Stimulated activated CD4-positive, alpha-beta T cell treated with anti-CD3 and anti-CD28 coated beads, Interleukin-4, amount 100 ng/mL, for 4 hours (primary cell): ENCODE measurements at regions not wholly inside any gene's neighbourhood (a gene's known extent, or its start where the extent isn't known, plus 50 kb on each side); places are given as distances from the start of the nearest gene placed in this dataset.

Experiments
- DNase-seq, 2 experiments: peaks; one replicate each; pipeline ENCODE4 v3.0.0-alpha.2; 2020

DNA sequence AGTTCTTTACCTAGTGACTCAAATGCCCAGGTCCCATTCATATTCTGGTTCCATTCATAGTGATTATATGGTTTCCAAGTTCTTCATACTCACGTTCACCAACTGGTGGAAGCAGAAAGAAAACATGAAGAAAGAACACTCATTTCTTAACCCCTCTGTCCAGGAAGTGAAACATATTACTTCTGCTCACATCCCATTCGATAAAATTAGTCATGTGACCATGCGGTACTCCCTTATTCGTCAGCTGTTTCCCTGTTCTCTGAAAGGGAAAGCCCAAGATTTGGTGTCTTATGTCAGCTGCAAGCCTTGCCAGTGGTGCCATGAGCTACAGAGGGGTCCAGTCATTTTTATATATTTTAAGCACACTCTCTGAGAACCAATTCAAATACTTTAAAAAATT, 387.0 kb upstream of the DMAC1 start:
- no peak for DNase-seq

GRCh38 chr9:8183618-8184017, 384.0 kb upstream of the DMAC1 start:
- no peak for DNase-seq

- DNase-seq, result no peak
Measured at GRCh38 chr9:8179381-8180053, 379.9 kb upstream of the DMAC1 start.

DNA sequence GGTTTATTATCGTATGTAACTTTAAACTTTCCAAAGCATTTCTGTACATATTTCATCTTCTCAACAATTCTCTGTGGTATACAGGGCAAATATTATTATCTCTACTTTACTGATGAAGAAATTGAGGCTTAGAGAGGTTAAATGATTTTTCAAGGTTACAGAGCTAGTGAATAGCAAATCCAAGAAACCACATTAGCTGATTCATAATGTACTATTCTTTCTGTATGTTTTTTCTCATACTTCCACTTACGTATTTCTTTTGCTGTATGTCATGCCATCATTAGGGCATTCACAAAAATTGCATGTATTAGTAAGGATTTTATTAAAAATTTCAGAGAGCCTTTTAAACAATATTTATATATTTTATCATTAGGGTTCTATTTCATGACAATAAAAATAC, 372.4 kb upstream of the DMAC1 start:
- DNase-seq, result no peak

DNA sequence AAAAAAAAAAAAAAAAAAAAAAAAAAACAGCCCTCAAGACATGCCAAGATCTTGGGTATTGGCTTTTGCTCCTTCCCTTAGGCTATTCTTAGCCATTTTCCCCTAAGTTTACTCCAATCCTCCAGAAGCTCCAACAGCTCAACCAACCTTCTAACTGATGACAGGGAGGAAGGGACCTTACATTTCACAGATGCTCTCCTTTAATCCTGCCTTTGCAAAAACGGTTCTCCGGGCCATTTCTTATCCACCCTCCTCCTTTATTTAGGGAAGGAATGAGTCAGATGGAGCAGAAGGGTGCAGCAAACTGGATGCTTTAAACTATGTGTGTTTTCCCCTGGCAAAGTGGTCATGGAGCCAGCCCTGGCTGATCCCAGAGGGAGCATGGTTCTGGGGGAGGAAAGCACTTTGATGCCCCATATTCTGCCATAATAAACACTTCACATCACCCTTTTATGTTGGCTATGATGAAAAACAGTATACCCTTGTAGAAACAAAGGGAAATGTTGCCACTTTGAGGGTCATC, 369.4 kb upstream of the DMAC1 start:
- no peak for DNase-seq

DNA sequence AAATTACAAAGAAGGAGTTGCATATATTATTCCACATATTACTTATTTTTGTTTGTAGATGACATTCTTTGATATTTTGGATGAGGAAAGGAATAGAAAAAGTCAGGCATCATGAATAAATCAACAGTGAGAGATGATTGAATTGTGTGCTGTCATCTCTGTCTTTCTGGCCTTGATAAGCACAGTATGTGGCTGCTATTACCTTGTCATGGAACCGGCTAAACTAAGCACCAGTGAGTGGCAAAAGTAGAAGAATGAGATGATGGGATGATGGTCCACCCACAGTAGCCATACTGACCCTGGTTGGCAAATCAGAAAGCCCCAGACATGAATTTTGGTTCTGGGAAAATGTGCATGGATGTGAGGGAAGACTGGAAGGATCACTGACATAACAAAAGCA, 361.2 kb upstream of the DMAC1 start:
- DNase-seq, result no peak

GRCh38 chr9:8158574-8158973, 359.0 kb upstream of the DMAC1 start:
- DNase-seq, result no peak

GRCh38 chr9:8157683-8158324, 358.2 kb upstream of the DMAC1 start:
- no peak for DNase-seq

DNA sequence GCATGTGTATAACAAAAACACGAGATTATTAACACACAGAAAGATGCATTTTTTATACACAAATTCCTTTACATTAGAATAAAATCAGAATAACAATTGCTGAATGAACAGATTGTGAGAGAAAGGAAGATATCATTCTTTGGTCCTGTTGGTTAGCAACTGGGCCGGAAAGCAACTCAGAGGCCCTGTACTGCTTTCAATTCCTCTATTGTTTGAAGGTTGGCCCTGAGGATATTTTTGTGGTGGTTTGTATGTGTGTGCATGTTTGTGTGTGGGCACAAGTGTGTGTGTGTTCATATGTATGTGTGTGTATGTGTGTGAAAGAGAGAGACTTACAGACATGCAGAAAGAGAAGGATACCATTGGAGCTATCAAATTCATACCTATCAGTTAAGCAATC, 356.8 kb upstream of the DMAC1 start:
- no peak for DNase-seq

DNA sequence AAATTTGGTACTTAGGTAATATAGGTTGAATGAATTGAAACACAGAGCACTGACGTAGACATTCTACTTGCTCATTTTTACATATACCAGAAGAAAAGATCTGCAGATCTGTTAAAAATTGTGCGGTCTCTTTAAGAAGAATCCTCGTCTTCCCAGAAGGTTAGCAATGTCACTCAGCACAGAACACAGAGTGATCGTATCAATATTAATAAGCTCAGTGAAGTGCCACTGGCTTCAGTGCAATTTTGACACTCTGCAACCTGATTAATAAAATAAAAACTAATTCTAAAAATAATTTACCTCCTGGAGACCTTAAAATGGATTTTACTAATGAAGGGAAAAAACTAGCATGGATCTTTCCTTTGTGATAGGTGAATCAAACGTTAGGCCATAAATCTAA, 356.1 kb upstream of the DMAC1 start:
- DNase-seq, result no peak

DNA sequence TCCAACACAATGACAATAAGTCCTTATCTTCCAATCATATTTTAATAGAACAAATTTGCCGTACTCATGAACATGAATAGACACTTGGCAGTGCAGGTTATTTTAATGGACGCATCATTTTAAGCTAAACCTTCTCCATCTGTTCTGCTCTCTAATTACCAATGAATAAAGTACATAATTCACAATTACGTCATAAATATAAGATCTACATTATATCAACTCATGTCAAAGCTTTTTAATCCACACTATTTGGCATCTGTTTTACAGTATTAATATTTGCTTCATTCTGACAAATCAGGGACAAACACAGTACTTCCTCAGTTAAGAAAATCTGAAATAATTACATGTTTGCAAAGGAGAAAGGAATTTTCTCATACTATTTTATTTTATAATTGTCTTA, 344.1 kb upstream of the DMAC1 start:
- no peak for DNase-seq

DNA sequence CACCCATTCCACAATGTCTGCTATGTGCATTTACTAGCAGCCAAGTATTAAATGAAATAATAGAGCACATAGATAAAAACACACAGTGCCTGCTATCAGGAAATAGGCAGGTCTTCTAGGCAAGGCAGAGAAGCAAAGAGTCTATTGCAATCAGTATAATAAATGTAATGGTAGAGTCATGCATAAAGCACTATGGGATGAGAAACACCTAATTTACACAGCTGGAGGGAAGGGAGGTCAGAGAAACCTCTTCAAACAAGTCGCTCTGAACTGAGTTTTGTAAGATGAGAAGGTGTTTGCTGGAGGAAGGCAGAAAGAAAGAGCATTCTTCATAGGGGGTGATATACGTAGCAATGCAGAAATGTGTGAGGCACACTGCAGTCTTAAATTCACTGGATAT, 341.0 kb upstream of the DMAC1 start:
- DNase-seq, result no peak

GRCh38 chr9:8139756-8140155, 340.2 kb upstream of the DMAC1 start:
- DNase-seq, result no peak

- no peak for DNase-seq
Measured at GRCh38 chr9:8136477-8136876, 336.9 kb upstream of the DMAC1 start.

DNA sequence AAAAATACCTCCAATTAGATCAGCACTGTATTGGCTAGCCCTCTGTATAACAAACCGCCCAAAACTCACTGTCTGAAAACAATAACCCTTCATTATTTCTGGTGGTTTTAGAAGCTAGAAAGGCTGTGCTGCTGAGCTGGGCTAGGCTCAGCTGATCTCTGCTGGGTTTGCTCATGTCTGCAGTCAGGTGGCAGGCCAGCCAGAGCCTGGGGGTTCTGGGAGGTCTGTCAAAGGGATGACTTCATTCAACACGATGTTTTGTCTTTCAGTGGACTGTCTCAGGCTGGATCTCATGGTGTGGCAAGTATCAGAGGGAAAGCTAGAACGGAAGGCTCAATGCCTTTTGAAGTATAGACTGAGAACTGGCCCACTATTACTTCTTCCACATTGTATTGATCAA, 335.1 kb upstream of the DMAC1 start:
- no peak for DNase-seq

DNA sequence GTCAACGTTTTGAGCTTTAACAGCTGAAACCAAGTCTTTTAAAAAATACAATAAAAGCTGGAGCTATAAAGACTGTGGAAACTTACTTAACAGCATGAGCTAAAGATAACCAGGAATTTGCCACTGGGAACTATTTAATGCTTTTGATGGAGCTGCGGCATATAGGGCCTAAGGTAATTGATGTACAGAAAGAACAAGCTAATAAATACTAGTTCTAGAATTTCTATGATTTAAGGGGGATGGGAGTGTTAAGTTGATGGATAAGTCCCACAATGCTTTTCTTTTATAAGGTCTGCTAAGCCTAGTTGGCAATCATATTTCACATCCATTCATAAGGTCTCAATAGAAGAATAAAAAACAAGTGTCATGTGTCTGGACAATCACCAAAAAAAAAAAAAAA, 334.0 kb upstream of the DMAC1 start:
- DNase-seq, result no peak

DNA sequence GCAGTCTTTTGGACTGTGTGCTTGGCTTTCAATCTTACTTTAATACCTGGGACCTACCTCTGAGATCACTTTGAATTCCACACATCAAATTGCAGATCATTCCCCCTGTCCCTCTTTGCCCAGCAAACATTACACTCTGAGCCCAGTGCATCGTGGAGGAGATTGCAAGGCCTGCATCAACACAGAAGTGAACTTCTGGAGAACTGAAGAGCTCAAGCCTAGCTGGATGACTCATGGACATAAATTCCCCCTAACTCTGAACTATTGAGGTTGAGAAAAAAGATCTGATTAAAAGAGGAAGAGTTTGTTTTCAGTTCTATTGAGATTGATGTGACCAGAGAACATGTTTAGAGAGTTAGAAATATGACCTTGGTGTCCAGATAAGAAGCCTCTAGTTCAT, 316.0 kb upstream of the DMAC1 start:
- DNase-seq, result no peak

DNA sequence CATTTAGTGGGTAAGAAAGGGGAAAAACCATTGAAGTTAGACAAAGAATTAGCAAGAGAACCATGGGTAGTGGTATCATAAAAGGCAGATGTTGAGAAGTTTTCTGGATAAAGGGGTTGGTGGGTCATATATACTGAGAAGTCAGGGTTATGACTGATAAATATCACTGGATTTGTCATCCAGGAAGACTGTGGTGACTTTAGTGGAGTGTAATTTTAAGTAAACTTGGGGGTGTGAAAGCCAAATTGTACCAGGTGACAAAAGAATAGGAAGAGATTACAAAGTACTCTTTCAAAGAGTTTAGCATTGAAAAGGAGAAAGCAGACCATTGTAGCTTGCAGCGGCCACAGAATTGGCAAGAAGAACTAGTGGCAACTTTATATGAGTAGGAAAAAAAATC, 315.2 kb upstream of the DMAC1 start:
- no peak for DNase-seq

DNA sequence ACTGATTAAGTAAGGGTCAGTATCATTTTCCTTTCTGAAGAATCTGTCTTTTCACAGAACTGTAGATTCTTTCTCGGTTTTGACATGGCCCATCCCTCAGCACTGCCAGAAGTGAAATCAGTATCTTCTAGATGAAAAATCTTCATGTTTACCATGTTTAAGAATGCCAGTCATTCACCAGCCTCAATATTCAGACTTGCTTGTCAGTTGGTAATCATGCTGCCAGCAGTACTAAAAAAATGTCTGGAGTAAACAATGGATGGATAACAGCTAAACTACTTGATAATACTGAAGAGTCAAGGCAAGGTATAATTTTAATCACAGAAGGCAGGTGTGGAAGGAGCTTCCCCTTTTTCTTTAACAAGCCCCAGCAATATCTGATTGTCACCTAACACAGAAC, 306.8 kb upstream of the DMAC1 start:
- DNase-seq, result no peak

DNA sequence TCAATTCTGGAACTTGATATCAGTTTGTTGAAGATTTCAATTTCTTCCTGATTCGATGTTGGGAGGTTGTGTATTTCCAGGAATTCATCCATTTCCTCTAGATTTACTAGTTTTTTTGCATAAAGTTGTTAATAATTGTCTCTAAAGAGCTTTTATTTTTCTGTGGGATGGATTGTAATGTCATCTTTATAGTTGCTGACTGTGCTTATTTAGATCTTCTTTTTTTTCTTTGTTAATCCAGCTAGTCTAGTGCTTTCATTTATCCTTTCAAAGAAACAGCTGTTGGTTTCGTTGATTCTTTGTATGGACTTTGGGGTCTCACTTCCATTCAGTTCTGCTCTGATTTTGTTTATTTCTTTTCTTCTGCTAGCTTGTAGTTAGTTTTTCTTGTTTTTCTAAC, 302.0 kb upstream of the DMAC1 start:
- DNase-seq, result no peak

- DNase-seq, result no peak
Measured at GRCh38 chr9:8096091-8096490, 296.5 kb upstream of the DMAC1 start.

DNA sequence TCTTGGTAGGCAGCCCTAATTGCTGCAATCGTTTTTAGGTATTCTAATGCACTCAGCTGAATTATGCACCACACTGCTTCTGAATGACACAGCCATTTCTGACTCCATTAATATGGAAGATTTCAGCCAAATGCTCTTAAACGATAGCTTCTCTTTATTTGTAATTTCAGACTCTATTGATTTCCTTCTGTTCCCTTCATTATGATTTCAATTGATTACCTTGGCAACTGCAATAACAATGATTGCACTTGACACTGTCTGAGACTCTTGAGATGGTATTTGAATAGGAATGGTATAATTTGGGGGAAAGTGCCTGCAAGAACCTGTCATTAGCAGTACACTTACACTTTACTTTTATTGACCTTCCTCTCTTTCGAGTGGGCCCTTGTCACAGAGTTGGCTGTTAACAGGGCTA, 296.1 kb upstream of the DMAC1 start:
- no peak for DNase-seq

DNA sequence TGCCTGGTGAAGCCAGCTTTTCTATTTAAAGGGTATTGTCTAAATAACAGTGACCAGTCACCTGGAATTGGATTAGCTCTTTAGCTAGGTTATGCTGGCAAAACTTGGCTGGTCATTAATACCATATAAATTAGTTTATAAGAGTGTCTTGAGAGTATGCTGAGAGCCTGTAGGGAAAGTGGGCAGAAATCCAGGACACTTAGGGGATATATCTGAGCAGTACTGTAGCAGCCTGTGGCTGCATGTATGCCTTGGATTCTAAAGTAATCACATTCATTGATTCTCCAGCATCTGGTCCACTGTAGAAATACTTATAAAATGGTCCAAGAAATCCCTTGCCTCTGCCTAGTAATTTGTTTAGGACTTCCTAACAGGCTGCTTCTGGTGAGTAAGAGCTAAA, 288.9 kb upstream of the DMAC1 start:
- no peak for DNase-seq

- no peak for DNase-seq
Measured at GRCh38 chr9:8085986-8086385, 286.4 kb upstream of the DMAC1 start.

GRCh38 chr9:8078641-8079140, 279.1 kb upstream of the DMAC1 start:
- no peak for DNase-seq
